Stimulated activated CD4-positive, alpha-beta T cell treated with anti-CD3 and anti-CD28 coated beads, Interleukin-15, amount 100 ng/mL, for 24 hours (primary cell): ENCODE measurements at regions not wholly inside any gene's neighbourhood (a gene's known extent, or its start where the extent isn't known, plus 50 kb on each side); places are given as distances from the start of the nearest gene placed in this dataset.

Experiments used
- DNase-seq: peaks from one replicate; pipeline ENCODE4 v3.0.0-alpha.2; 2020

GRCh38 chr2:239905884-239906654 is 119.1 kb downstream of the NDUFA10 start:
- no peak for DNase-seq

GRCh38 chr2:239905306-239905705 is 119.8 kb downstream of the NDUFA10 start:
- DNase-seq = no peak

GRCh38 chr2:239904496-239904895 is 120.6 kb downstream of the NDUFA10 start:
- no peak for DNase-seq

DNA sequence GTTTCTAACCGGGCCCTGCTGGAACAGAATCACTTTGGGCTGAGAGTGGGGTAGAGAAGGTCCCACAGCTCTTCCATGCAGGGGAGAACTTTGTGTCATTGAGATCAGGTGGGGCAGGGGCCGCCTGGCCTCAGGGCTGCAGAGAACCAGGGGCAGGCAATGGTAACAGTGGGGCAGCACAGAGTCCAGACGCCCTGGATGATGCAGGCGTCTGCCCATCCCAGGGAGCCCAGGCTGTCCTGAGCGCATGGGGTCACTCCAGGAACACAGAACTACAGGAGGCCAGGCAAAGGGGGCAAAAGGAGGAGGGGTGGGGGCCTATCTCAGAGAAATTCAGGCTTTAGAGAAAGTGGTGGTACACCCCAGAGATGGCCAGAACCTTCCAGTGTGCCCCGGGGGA is 121.3 kb downstream of the NDUFA10 start:
- DNase-seq = no peak

GRCh38 chr2:239903210-239903609 is 121.9 kb downstream of the NDUFA10 start:
- no peak for DNase-seq

GRCh38 chr2:239902749-239903201 is 122.4 kb downstream of the NDUFA10 start:
- no peak for DNase-seq

DNA sequence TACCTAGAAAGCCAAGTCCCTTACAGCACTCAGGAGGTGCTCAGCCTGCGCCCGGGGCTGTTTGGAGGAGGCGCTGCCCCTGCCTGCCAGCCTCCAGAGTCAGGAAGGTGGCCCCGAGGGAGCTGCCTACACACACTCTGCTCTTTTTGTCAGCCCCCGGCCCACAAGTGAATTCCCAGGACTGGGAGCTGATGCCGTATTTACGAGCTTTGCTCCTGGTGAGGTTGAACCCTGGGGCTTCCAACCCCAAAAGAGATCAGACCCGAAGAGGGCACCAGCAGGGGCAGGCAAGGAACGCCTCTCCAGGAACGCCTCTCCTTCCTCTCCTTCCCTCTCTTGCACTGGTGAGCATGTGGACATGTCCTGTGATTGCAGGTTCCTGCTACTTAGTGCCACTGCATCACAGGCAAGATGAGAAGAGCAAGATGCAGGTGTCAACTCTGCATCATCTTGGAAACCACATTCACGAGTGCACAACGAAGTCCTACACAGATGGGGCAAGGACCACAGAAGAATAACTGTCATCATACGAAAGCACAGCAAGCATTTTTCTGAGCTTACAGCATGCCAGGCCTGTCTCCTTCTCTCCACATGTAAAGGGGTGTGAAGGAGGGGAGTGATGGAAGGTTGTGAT is 126.7 kb downstream of the NDUFA10 start:
- no peak for DNase-seq

DNA sequence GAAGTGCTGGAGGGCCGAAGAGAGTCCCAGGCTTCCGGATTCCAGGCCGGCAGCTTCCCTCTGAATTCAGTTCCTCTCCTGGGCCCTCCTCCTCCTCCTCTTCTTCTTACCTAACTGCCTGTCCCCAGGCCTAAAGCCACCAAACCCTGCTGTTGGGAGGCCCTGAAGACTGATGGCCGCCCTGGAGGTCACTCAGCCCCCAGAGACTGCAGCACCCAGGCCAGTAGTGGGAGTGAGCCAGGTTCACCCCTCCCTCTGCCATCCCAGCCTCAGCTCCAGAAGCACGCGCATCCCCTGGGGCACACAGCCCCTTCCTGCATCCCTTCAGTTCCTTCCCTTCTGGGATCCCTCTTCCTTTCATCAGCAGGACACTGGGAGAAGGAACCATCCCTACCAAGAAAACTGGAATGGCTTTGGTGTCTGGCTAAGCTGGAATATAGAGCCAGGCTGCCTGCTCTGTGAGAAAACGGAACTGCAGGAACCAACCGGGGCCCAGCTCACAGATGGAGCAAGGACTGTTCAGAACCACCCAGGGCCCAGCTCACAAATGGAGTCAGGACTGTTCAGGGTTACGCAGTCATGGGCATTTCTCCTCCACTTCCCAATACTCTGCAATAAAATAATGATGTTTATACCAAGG is 127.4 kb downstream of the NDUFA10 start:
- no peak for DNase-seq

DNA sequence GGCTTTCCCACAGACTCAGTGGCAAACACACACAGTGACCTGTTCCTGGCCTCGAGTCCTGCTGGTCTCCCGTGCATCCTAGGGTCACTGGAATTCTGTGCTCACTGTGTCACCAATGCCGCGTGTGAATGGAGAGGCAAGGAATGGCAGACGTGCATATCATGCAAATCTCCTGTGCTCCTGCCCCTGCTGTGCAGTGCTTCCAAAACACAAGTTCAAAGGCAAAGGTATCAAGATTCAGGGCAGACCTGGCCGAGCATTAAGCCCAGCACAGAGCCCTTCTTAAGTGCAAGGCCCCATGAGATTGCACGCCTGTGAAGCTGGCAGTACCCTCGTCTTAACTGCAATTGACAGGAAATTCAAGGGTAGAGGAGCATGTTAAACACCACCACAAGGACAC is 129.1 kb downstream of the NDUFA10 start:
- no peak for DNase-seq

DNA sequence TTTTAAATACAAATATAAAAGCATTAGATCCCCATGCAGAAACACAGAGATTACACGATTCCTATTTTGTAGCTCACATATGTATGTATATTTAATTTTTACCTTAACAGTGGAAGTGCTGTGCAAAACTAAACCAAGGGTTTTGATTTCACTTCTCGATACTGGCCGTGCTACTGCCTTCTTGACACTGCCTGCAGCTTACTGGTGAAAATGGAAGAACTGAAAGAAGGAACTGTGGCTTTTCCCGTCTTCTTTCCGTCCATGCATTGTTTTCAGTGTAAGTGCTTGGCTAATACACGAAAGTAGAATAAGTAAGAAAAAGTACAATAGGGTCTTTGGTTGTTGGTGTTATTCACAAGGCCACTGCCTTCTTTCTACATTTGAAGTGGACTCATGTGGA is 129.5 kb downstream of the NDUFA10 start:
- no peak for DNase-seq

- no peak for DNase-seq
Observed at GRCh38 chr2:239895116-239895515, 130.0 kb downstream of the NDUFA10 start.

- DNase-seq = no peak
Observed at GRCh38 chr2:239894276-239894675, 130.9 kb downstream of the NDUFA10 start.

DNA sequence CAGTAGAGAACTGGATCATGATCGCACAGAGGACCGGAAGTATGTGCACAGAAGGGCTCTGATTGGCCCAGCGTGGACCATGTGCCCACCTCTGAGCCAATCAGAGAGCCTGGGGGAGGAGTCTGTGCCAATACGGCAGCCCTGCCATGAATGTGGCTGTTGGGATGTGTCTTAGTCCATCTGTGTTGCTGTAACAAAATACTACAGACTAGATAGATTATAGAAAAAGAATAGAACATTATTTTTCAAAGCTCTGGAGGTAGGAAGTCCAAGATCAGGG is 132.0 kb downstream of the NDUFA10 start:
- peak; percentile 18 for DNase-seq

DNA sequence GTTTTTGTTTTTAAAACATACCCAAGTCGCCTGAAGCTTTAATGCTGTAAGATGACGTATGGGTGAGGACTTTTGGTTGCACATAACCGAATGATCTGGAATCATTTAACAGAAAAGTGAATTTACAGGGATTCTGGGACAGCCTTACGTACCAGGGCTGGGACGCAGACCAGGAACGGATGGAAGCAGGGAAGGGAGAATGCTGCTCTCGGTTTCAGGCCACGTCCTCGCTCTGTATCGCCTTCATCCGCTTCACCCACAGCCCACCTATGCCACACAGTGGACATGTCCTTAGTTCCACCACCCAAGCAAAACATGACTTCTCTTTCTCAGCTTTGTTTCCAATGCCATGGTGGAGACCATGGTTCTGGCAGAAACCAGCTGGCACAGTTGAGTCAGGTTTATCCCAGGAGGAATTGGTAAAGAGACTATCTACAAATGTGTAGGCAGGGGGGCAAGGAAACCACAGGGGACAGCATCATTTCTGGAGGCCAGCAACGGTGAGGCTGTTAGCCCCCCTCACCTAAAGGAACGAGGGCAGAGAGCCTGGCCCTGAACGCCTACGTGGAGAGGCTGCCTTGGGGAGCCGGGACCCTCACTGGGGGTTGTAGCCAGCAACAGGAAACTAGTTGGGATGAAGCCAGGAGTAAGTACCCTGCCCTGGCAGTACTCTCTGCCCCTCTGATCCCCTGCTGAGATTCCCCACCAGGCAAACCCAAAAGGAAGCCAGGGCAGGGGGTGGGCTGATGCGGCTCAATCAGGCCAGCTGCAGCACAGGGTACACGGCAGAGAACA is 132.5 kb downstream of the NDUFA10 start:
- no peak for DNase-seq

- DNase-seq = no peak
Observed at GRCh38 chr2:239891698-239892097, 133.4 kb downstream of the NDUFA10 start.

DNA sequence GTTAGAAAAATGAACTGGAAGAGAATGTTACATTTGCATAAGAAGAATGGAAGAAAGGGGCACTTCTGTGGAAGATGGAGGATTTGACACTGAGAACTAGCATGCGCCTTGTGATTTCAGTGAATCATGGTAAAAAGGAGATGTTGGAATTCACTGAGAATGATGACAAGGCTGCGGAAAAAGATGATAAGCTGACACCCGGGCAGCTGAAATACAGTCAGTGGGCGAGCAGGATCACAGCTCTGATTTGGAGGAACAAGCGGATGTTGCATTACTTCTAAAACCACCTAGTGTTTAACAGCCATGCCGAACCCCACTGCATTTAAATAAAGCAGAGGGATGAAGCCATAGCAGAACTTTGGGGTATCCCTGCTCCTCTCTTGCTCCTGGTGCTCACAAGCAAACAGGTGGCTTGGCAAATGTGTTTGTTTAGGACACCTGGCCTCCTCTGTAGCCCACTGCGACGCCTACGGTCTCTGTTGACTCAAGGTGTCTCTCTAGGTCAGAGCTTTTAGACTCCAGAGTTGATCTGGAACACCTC is 134.9 kb downstream of the NDUFA10 start:
- DNase-seq = no peak

- no peak for DNase-seq
Observed at GRCh38 chr2:239889641-239890121, 135.5 kb downstream of the NDUFA10 start.

DNA sequence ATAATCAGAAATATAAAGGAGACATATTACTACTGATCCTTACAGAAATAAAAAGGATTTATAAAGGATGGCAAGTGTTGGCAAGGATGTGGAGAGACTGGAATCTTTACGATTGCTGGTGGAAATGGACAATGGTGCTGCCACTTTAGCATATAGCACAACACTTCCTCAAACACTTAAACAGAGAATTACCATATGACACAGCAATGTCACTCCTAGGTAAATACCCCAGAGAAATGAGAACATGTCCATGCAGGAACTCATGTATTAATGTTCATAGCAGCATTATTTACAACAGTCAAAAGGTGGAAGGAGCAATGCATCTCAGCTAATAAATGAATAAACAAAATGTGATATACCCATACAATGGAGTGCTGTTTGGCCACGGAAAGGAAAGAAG is 137.5 kb downstream of the NDUFA10 start:
- no peak for DNase-seq

DNA sequence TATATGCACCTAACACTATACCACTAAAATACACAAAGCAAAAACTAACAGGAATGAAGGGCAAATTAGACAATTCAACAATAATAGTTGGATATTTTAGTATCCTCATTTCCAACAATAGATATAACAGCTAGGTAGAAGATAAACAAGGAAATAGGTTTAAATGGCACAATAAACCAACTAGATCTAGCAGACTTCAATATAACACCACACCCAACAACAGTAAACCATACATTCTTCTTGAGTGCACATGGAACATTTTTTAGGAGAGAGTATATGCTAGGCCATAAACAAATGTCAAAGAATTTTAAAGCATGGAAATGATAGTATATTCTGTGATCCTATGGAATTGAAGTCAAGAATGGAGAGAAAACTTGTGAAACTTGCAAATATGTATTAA is 138.4 kb downstream of the NDUFA10 start:
- DNase-seq = no peak

GRCh38 chr2:239884875-239885274 is 140.3 kb downstream of the NDUFA10 start:
- no peak for DNase-seq

- no peak for DNase-seq
Observed at GRCh38 chr2:239884051-239884405, 141.1 kb downstream of the NDUFA10 start.

GRCh38 chr2:239883326-239884050 is 141.7 kb downstream of the NDUFA10 start:
- no peak for DNase-seq
